Ovary (tissue), 7 donors: ENCODE measurements at regions not wholly inside any gene's neighbourhood (a gene's known extent, or its start where the extent isn't known, plus 50 kb on each side); places are given as distances from the start of the nearest gene placed in this dataset.

ENCODE experiments used
- DNase-seq, 5 donors: peaks; one replicate each; pipeline ENCODE4 v3.0.0-alpha.2; 2019 to 2020
- H3K27ac ChIP-seq, 2 donors: fragments of 200-600 bp; one replicate each; pipeline versions ENCODE4 v1.5.1 to v1.8.0; 2019 to 2022
- H3K27me3 ChIP-seq: fragments of 200-600 bp; one replicate; pipeline ENCODE4 v1.8.0; 2022
- H3K36me3 ChIP-seq: fragments of 200-600 bp; sonication (generic); one replicate; pipeline ENCODE4 v1.5.1; 2019
- H3K4me1 ChIP-seq: one replicate; pipeline ENCODE4 v1.8.1; 2013; ENCODE audit warnings: mild to moderate bottlenecking, moderate library complexity; ENCODE audit not compliant: insufficient read depth
- H3K4me3 ChIP-seq: fragments of 200-600 bp; sonication (generic); one replicate; pipeline ENCODE4 v1.5.1; 2017
- H3K9me3 ChIP-seq, 2 donors: fragments of 200-600 bp in 1 of 2; sonication (generic) in 1 of 2; one replicate each; pipeline versions ENCODE4 v1.5.1 to v1.8.1; 2013 to 2019; ENCODE audit warnings: mild to moderate bottlenecking in 1 of 2, moderate library complexity in 1 of 2
- EP300 ChIP-seq: sonication (generic); formaldehyde crosslinking; IDR thresholded peaks from one replicate; pipeline ENCODE4 v1.6.1; 2017; ENCODE audit warnings: antibody characterized with exemption
- POLR2A ChIP-seq: fragments of 450-650 bp; IDR thresholded peaks from one replicate; pipeline ENCODE4 v1.6.1; 2017; ENCODE audit warnings: antibody characterized with exemption, mild to moderate bottlenecking, moderate library complexity
- WGBS, 3 donors: extraction: QIAGEN DNeasy Blood & Tissue Kit in 1 of 3; methylation state at CpG; one replicate each; pipeline versions ENCODE4 v1.1.5 to v1.1.7; 2013 to 2017; 5-methylcytosine and 5-hydroxymethylcytosine counted together
- intact Hi-C, 4 donors: fragments of 100-400 bp; cut with DNase I; formaldehyde crosslinking; loops; one replicate each; pipeline versions ENCODE4 v1.11.0 to v1.15.1; 2022 to 2023
- TF ChIP-seq, protein P1 (sequence below), 3 donors: fragments of 450-650 bp in 2 of 3; fragments of 200-600 bp in 1 of 3; IDR thresholded peaks; one replicate each; pipeline versions ENCODE4 v1.5.1 to v1.8.0; 2016 to 2022; ENCODE audit warnings: antibody characterized with exemption in 3 of 3, mild to moderate bottlenecking in 1 of 3
- donor health status: DM: no; HTN: no; CAD: no; lungs with moderate emphysema.
- donor health status: DM: no; HTN: no; CAD: no.
- donor health status: Bipolar disorder and iron deficiency.
- donor health status: DM: no; HTN: no; CAD: no.
- donor health status: DM: yes; HTN: yes; CAD: no.

DNA sequence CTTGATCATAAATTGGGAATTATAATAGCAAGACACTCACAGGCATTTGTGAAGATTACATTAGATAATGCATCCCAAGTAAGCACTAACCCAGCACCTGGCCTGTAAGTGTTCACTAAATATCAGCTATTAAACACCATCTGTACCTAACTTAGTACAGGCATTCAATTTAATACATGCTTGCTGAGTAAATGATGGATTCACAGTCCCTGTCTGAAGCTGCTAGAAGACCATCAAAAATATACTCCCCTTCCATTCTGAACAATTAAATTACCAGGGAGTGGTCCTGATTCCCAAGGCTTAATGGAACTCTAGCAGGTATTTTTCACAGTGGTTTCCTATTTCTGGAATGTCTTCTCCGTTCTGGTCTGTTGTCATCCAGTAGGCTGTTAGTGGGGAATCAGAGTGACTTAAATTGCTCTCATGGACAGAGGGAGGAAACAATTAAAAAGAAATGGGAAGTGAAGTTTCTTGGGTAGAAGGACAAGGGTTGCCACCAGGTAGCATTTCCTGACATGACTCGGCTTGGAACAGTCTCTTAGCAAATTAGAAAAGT, 233.9 kb downstream of the PTTG2 start:
- no peak overlapping the region for H3K27ac ChIP-seq
- TF ChIP-seq, protein P1, sequence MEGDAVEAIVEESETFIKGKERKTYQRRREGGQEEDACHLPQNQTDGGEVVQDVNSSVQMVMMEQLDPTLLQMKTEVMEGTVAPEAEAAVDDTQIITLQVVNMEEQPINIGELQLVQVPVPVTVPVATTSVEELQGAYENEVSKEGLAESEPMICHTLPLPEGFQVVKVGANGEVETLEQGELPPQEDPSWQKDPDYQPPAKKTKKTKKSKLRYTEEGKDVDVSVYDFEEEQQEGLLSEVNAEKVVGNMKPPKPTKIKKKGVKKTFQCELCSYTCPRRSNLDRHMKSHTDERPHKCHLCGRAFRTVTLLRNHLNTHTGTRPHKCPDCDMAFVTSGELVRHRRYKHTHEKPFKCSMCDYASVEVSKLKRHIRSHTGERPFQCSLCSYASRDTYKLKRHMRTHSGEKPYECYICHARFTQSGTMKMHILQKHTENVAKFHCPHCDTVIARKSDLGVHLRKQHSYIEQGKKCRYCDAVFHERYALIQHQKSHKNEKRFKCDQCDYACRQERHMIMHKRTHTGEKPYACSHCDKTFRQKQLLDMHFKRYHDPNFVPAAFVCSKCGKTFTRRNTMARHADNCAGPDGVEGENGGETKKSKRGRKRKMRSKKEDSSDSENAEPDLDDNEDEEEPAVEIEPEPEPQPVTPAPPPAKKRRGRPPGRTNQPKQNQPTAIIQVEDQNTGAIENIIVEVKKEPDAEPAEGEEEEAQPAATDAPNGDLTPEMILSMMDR (IDR thresholded peaks at IDR 0.05), result no peak
- TF ChIP-seq POLR2A (no peak), EP300 (no peak)
- no peaks in the 10 kb centered on the region for H3K36me3 ChIP-seq
- intact Hi-C loops, result loop anchor here in 1 of 4 donors (10.0 kb wide), 1 partner anchor 131 kb away; no protein-coding TSS in a partner anchor
- peaks cover 5% of the 10 kb centered on the region for H3K4me1 ChIP-seq
- WGBS, 3 donors, result 77 to 88% (median 83%) methylated on average over 2 of the region's 2 CpGs
- H3K27me3 ChIP-seq, result no peaks in the 10 kb centered on the region
- no peak for DNase-seq
- no peak overlapping the region for H3K4me3 ChIP-seq
- H3K9me3 ChIP-seq, result no peaks in the 10 kb centered on the region

DNA sequence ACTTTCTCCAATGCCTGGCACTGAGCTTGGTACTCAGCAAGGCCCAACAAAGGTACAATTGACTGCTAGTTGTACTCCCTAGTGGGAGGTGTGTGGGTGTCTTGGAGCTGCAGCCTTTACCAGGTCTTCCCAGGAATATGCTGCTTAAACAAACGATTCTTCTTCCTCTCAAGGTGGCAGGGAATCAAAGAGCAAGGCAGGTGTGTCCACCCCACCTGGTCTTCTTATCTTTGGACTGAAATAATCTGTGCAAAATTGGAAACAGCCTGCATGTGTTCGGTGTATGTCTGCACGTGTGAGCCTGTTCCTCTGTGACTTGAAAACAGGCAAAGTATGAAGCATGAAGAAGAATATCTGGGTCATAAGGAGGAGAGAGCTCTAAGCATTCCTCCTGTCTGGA, 235.3 kb downstream of the PTTG2 start:
- intact Hi-C loops, result loop anchor here in 1 of 4 donors (10.0 kb wide), 1 partner anchor 129 kb away; no protein-coding TSS in a partner anchor
- WGBS, 3 donors, result 41 to 55% (median 52%) methylated on average over 3 of the region's 3 CpGs
- peaks cover 4% of the 10 kb centered on the region for H3K4me1 ChIP-seq
- H3K27me3 ChIP-seq, result no peaks in the 10 kb centered on the region
- no peak overlapping the region for H3K27ac ChIP-seq
- TF ChIP-seq POLR2A (no peak), EP300 (no peak)
- TF ChIP-seq, protein P1 (IDR thresholded peaks at IDR 0.05), result no peak
- H3K4me3 ChIP-seq, result no peak overlapping the region
- no peaks in the 10 kb centered on the region for H3K9me3 ChIP-seq
- DNase-seq, result no peak
- H3K36me3 ChIP-seq, result no peaks in the 10 kb centered on the region

DNA sequence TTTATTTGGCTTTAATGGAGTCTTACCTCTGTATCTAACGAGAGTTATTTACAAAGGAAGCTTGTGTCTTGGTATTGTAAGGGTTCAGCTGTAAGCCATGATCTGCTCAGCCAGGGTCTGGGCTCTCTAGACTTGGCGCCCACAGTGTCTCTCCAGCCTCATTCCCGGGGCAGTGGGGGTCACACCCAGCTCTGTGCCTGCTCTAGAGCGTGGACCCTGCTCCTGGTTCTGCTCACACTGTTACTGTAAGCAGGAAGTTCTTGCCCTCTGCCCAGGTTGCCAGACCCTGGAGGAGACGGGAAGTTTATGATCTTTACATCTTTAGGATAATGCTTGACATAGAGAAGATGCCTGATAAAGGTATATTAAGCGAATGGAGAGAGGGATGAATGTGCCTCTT, 235.7 kb downstream of the PTTG2 start:
- H3K36me3 ChIP-seq, result no peaks in the 10 kb centered on the region
- peaks cover 1% of the 10 kb centered on the region for H3K4me1 ChIP-seq
- no peaks in the 10 kb centered on the region for H3K9me3 ChIP-seq
- no peak overlapping the region for H3K4me3 ChIP-seq
- intact Hi-C loops, result loop anchor here in 1 of 4 donors (10.0 kb wide), 1 partner anchor 129 kb away; no protein-coding TSS in a partner anchor
- no peaks in the 10 kb centered on the region for H3K27me3 ChIP-seq
- DNase-seq, result no peak
- 78 to 81% (median 79%) methylated on average over 6 of the region's 6 CpGs for WGBS, 3 donors
- TF ChIP-seq, protein P1 (IDR thresholded peaks at IDR 0.05), result no peak
- TF ChIP-seq POLR2A, result no peak
- no peak for TF ChIP-seq EP300
- H3K27ac ChIP-seq, result no peak overlapping the region

DNA sequence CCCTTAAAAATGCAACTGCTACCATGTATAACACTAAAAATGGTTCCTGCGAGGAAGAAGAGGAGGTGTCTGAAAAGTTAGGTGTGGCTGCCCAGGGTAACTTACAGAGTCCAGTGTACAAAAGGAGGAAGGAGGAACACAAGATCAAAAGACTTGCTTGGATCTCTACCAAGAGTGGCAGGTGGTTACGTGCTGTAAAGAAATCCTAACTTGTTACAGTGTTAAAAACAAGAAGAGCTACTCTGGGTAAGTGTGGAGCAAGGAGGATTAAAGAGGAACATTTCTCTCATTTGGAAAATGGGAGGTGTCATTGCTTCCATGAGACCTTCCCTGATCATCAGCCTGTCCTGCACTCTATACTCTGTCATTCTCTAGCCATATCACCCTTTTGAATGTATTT, 242.0 kb downstream of the PTTG2 start:
- H3K4me1 ChIP-seq, result no peaks in the 10 kb centered on the region
- no peak overlapping the region for H3K27ac ChIP-seq
- DNase-seq, result no peak

More for the DNA sequence above, 242.0 kb downstream of the PTTG2 start:
- Histone ChIP-seq H3K9me3 (no peaks in the 10 kb centered on the region), H3K4me3 (no peak overlapping the region), H3K27me3 (no peaks in the 10 kb centered on the region), H3K36me3 (no peaks in the 10 kb centered on the region)
- WGBS, 3 donors, result 32 to 45% (median 38%) methylated on average over 2 of the region's 2 CpGs
- intact Hi-C loops, result no loop called here
- TF ChIP-seq EP300, result no peak
- no peak for TF ChIP-seq POLR2A
- TF ChIP-seq, protein P1 (IDR thresholded peaks at IDR 0.05), result no peak
